Mammary epithelial cell (primary cell): ENCODE measurements at regions not wholly inside any gene's neighbourhood (a gene's known extent, or its start where the extent isn't known, plus 50 kb on each side); places are given as distances from the start of the nearest gene placed in this dataset.

Experiments used
- EZH2 ChIP-seq: IDR thresholded peaks from 2 replicates; pipeline ENCODE4 v1.6.1; 2012; ENCODE audit warnings: low read length, inconsistent platforms, borderline replicate concordance
- TF ChIP-seq, protein P1 (sequence below), 2 donors: IDR thresholded peaks in 1 of 2; conservative IDR thresholded peaks in 1 of 2; 2 replicates each; pipeline ENCODE4 v1.5.1; 2011 to 2012; ENCODE audit warnings: inconsistent platforms in 2 of 2, low read length in 2 of 2, mild to moderate bottlenecking in 2 of 2, control low read depth in 1 of 2, low read depth in 1 of 2; ENCODE audit not compliant: insufficient read depth in 1 of 2; ENCODE audit errors: extremely low read depth in 1 of 2

DNA sequence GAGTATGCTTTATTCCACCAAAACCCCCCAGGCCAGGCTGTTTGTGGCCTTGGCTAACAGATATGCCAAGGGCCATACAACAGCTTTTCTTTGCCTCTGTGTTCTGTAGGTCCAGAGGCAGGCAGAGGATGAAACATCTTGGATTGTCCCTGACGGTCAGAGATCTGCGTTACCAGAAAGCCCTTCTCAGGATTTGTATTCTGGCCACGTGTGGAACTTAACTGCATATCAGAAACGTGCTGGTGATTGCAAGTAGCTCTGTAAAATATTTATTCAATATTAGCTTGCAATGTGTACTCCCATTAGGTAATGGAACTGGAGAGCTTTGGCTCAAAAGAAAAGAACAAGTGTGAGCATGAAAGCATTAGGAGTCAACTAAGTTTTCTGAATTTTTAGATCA lies 275.0 kb downstream of the CBLN4 start:
- TF ChIP-seq, protein P1, sequence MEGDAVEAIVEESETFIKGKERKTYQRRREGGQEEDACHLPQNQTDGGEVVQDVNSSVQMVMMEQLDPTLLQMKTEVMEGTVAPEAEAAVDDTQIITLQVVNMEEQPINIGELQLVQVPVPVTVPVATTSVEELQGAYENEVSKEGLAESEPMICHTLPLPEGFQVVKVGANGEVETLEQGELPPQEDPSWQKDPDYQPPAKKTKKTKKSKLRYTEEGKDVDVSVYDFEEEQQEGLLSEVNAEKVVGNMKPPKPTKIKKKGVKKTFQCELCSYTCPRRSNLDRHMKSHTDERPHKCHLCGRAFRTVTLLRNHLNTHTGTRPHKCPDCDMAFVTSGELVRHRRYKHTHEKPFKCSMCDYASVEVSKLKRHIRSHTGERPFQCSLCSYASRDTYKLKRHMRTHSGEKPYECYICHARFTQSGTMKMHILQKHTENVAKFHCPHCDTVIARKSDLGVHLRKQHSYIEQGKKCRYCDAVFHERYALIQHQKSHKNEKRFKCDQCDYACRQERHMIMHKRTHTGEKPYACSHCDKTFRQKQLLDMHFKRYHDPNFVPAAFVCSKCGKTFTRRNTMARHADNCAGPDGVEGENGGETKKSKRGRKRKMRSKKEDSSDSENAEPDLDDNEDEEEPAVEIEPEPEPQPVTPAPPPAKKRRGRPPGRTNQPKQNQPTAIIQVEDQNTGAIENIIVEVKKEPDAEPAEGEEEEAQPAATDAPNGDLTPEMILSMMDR (conservative IDR thresholded peaks at IDR 0.05 in 1 of 2, IDR thresholded peaks at IDR 0.05 in 1 of 2; ENCODE audit: extremely low read depth in 1 of 2, insufficient read depth in 1 of 2, low read depth in 1 of 2, low read length in 2 of 2), result no peak
- TF ChIP-seq EZH2, result no peak
